PC-9 (cell line): ENCODE measurements at regions not wholly inside any gene's neighbourhood (a gene's known extent, or its start where the extent isn't known, plus 50 kb on each side); places are given as distances from the start of the nearest gene placed in this dataset.

Experiments used
- BruUV-seq: library from RNA; stranded (reverse); fragments of 400-500 nt; replicated peaks from 2 replicates; lab custom pipeline; 2021; lab: Mats Ljungman, UMichigan
- CTCF ChIA-PET: fragments of 300-600 bp; sonication (Branson Sonifier 250); formaldehyde crosslinking; loops from one replicate; lab custom pipeline; 2022; ENCODE audit warnings: antibody characterized with exemption; lab: Charles Lee
- POLR2A ChIA-PET: fragments of 300-600 bp; sonication (Branson Sonifier 250); formaldehyde crosslinking; loops from one replicate; lab custom pipeline; 2022; ENCODE audit warnings: antibody characterized with exemption; ENCODE audit not compliant: unreplicated experiment; lab: Charles Lee
- DNase-seq, 2 experiments: peaks; one replicate each; pipeline versions ENCODE4 v3.0.0 to v3.0.0-alpha.2; 2015 to 2022; ENCODE audit warnings: mixed read lengths in 1 of 2
- H2AFZ ChIP-seq: fragments of 200-600 bp; sonication (generic); 2 replicates; pipeline ENCODE4 v1.8.1; 2017; ENCODE audit warnings: antibody characterized with exemption
- H3F3A ChIP-seq: fragments of 200-600 bp; sonication (generic); 2 replicates; pipeline ENCODE4 v1.8.1; 2017; ENCODE audit warnings: antibody characterized with exemption, mild to moderate bottlenecking, low read depth; ENCODE audit not compliant: insufficient read depth
- H3K27ac ChIP-seq: fragments of 200-600 bp; sonication (generic); 2 replicates; pipeline ENCODE4 v1.6.1; 2016; ENCODE audit warnings: mixed run types
- H3K27me3 ChIP-seq: fragments of 200-600 bp; sonication (generic); 2 replicates; pipeline ENCODE4 v1.6.1; 2016; ENCODE audit warnings: low read depth, mixed run types; ENCODE audit not compliant: insufficient read depth
- H3K36me3 ChIP-seq: fragments of 200-600 bp; sonication (generic); 2 replicates; pipeline ENCODE4 v1.6.1; 2016; ENCODE audit warnings: low read depth, mixed run types
- H3K4me1 ChIP-seq: fragments of 200-600 bp; sonication (generic); replicated peaks from 2 replicates; pipeline ENCODE4 v1.6.1; 2016; ENCODE audit warnings: mixed run types; ENCODE audit not compliant: insufficient read depth
- H3K4me2 ChIP-seq: fragments of 200-600 bp; sonication (generic); 2 replicates; pipeline ENCODE4 v1.6.1; 2017; ENCODE audit warnings: mixed run types
- H3K4me3 ChIP-seq: fragments of 200-600 bp; sonication (generic); 2 replicates; pipeline ENCODE4 v1.6.1; 2016; ENCODE audit warnings: mixed run types
- H3K79me2 ChIP-seq: fragments of 200-600 bp; sonication (generic); 2 replicates; pipeline ENCODE4 v1.6.1; 2017; ENCODE audit warnings: low read depth, mixed run types
- H3K9me2 ChIP-seq: fragments of 200-600 bp; sonication (generic); 2 replicates; pipeline ENCODE4 v1.8.1; 2017; ENCODE audit warnings: mild to moderate bottlenecking; ENCODE audit not compliant: insufficient read depth
- H3K9me3 ChIP-seq: fragments of 200-600 bp; sonication (generic); 2 replicates; pipeline ENCODE4 v1.8.1; 2016; ENCODE audit warnings: low read depth; ENCODE audit not compliant: insufficient read depth
- H4K20me1 ChIP-seq: fragments of 200-600 bp; sonication (generic); 2 replicates; pipeline ENCODE4 v1.8.1; 2017; ENCODE audit not compliant: insufficient read depth
- CTCF ChIP-seq: fragments of 200-600 bp; sonication (generic); conservative IDR thresholded peaks from 2 replicates; pipeline ENCODE4 v1.6.1; 2017; ENCODE audit warnings: mixed run types, antibody characterized with exemption, mild to moderate bottlenecking, moderate library complexity
- EZH2 ChIP-seq: fragments of 200-600 bp; sonication (generic); IDR thresholded peaks from 2 replicates; pipeline ENCODE4 v1.8.0; 2017; ENCODE audit warnings: antibody characterized with exemption, low read depth
- intact Hi-C: fragments of 100-400 bp; cut with micrococcal nuclease; formaldehyde crosslinking; loops from one replicate; pipeline ENCODE4 v1.10.0; 2022; ENCODE audit not compliant: unreplicated experiment

DNA sequence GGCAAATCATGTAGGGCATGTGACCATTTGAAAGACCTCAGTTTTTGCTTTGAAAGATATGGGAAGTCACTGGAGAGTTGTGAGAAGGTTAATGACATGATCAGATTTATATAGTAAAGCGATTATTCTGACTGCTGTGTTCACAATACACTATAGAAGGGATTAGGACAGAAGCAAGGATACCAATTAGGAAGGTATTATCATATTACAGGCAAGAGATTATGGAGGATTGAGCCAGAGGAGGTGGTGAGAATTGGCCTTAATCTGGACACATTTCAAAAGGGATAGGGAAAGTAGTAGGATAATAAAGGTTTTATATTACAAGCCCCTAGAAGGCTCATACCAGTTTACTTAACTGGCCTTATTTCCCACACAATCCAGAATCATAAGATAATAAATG, 124.9 kb upstream of the POF1B start:
- ChIA-PET CTCF (no interaction called here), POLR2A (no interaction called here)
- no peaks in the 10 kb centered on the region for H3K4me1 ChIP-seq
- no peak overlapping the region for H3K4me2 ChIP-seq
- no peak for TF ChIP-seq EZH2
- no peak for TF ChIP-seq CTCF
- H3K79me2 ChIP-seq = no peaks in the 10 kb centered on the region
- H4K20me1 ChIP-seq = no peaks in the 10 kb centered on the region
- H3K27ac ChIP-seq = no peak overlapping the region
- H3K4me3 ChIP-seq = no peak overlapping the region
- H3K9me3 ChIP-seq = no peaks in the 10 kb centered on the region
- H3K9me2 ChIP-seq = no peaks in the 10 kb centered on the region
- BruUV-seq = no TSS peak
- DNase-seq = no peak
- H2AFZ ChIP-seq = no peak overlapping the region
- no peaks in the 10 kb centered on the region for H3K36me3 ChIP-seq
- H3F3A ChIP-seq = no peaks in the 10 kb centered on the region
- no peaks in the 10 kb centered on the region for H3K27me3 ChIP-seq
- intact Hi-C loops = no loop called here

DNA sequence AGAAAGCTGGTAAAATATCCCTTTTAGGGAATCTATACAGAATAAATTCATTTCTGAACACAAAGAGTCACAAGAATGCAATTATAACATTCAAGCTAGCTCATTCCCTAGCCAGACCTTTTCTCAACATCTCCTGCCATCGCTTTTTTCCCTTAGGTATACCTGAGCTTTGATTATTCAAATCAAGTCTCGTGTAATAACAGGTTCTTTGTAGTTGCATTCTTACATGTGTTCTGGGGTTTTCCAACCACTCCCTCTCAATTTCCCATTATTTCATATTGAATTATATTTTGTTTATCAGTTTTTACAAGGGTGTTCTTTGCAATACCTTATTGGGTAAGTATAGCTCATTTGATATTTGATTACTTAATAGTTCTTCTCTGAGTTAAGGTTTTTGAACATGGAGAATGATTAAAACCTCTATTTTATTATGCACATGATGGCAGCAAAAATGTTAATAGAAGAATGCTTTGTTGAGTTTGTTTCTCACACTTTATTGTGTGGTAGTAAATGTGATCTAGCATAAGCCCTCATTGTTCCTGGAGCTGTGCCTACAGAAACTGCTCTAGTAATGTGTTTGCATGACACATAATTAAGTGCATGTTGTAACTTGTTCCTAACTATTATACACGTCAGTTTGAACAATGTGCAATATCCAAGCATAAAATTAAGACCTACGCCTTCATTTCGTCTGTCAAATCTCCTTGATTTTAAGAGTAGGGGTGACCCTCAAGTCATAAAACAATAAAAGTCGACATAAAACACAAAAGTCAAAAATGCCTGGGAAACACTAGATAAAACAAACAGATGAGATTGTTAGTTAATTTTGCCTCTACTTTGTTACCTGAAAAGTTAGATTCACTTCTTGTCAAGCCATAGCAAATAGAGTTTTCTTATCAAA, 124.0 kb upstream of the POF1B start:
- intact Hi-C loops = no loop called here
- H3F3A ChIP-seq = no peaks in the 10 kb centered on the region
- no peak for DNase-seq
- POLR2A ChIA-PET = no interaction called here
- H4K20me1 ChIP-seq = no peaks in the 10 kb centered on the region
- H3K4me1 ChIP-seq = no peaks in the 10 kb centered on the region
- H3K79me2 ChIP-seq = no peaks in the 10 kb centered on the region
- H3K27me3 ChIP-seq = no peaks in the 10 kb centered on the region
- no peak overlapping the region for H3K4me2 ChIP-seq
- H3K9me3 ChIP-seq = no peaks in the 10 kb centered on the region
- H3K36me3 ChIP-seq = no peaks in the 10 kb centered on the region
- no peak overlapping the region for H3K4me3 ChIP-seq
- H2AFZ ChIP-seq = no peak overlapping the region
- no peaks in the 10 kb centered on the region for H3K9me2 ChIP-seq
- CTCF ChIA-PET = no interaction called here
- TF ChIP-seq EZH2 = no peak
- no peak for TF ChIP-seq CTCF
- no TSS peak for BruUV-seq
- H3K27ac ChIP-seq = no peak overlapping the region

DNA sequence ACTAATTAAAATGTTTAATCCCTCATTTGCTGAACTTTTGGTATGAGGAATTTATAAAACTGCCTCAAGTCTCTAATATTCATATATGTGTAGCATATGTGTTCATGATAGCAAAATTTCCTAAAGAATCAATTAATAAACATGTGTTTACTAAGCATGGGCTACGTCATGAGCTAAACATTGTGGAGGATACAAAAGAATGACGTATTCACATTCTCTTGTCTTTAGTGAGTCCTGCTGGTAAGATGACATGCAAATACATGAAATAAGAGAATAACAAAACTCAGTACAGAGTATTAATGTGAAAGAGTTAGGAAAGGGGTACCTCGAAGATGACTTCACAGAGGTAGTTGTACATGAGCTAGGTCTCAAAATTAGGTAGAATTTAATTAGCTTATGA, 121.9 kb upstream of the POF1B start:
- no peaks in the 10 kb centered on the region for H3K79me2 ChIP-seq
- no peak overlapping the region for H2AFZ ChIP-seq
- no peak overlapping the region for H3K27ac ChIP-seq
- no peak for TF ChIP-seq EZH2
- TF ChIP-seq CTCF = no peak
- no TSS peak for BruUV-seq
- intact Hi-C loops = no loop called here
- no peaks in the 10 kb centered on the region for H3K36me3 ChIP-seq
- H3K9me3 ChIP-seq = no peaks in the 10 kb centered on the region
- no peaks in the 10 kb centered on the region for H4K20me1 ChIP-seq
- DNase-seq = no peak
- CTCF ChIA-PET = no interaction called here
- no peak overlapping the region for H3K4me2 ChIP-seq
- H3K4me1 ChIP-seq = no peaks in the 10 kb centered on the region
- H3F3A ChIP-seq = no peaks in the 10 kb centered on the region
- H3K9me2 ChIP-seq = no peaks in the 10 kb centered on the region
- H3K27me3 ChIP-seq = no peaks in the 10 kb centered on the region
- POLR2A ChIA-PET = no interaction called here
- no peak overlapping the region for H3K4me3 ChIP-seq
